Tibial nerve (tissue), 4 donors: ENCODE measurements at regions not wholly inside any gene's neighbourhood (a gene's known extent, or its start where the extent isn't known, plus 50 kb on each side); places are given as distances from the start of the nearest gene placed in this dataset.
A peak's percentile ranks its signal among the peaks of the same experiment; 100 is the strongest.

ENCODE experiments used
- DNase-seq, 2 donors: peaks; one replicate each; pipeline ENCODE4 v3.0.0-alpha.2; 2019; ENCODE audit warnings: low spot score in 2 of 2
- H3K27ac ChIP-seq, 4 donors: fragments of 200-600 bp; sonication (generic) in 3 of 4; one replicate each; pipeline ENCODE4 v1.5.1; 2017 to 2019; ENCODE audit warnings: mild to moderate bottlenecking in 1 of 4
- H3K27me3 ChIP-seq, 2 donors: fragments of 200-600 bp; sonication (generic) in 1 of 2; one replicate each; pipeline versions ENCODE4 v1.5.1 to v1.6.0; 2017 to 2019
- H3K36me3 ChIP-seq, 3 donors: fragments of 200-600 bp; sonication (generic); one replicate each; pipeline ENCODE4 v1.5.1; 2018 to 2019
- H3K4me1 ChIP-seq, 4 donors: fragments of 200-600 bp; sonication (generic) in 3 of 4; one replicate each; pipeline ENCODE4 v1.5.1; 2017 to 2019
- H3K4me3 ChIP-seq, 4 donors: fragments of 200-600 bp; sonication (generic) in 3 of 4; one replicate each; pipeline ENCODE4 v1.5.1; 2017 to 2019; ENCODE audit warnings: mild to moderate bottlenecking in 1 of 4, moderate library complexity in 1 of 4
- H3K9me3 ChIP-seq, 4 donors: fragments of 200-600 bp; sonication (generic) in 3 of 4; one replicate each; pipeline ENCODE4 v1.5.1; 2017 to 2019
- CTCF ChIP-seq, 5 experiments: fragments of 200-600 bp in 3 of 5; fragments of 450-650 bp in 2 of 5; sonication (generic) in 3 of 5; IDR thresholded peaks; one replicate each; pipeline ENCODE4 v1.5.1; 2016 to 2019; ENCODE audit warnings: antibody characterized with exemption in 5 of 5, mild to moderate bottlenecking in 3 of 5, moderate library complexity in 2 of 5
- EP300 ChIP-seq, 2 donors: sonication (generic); formaldehyde crosslinking; IDR thresholded peaks; one replicate each; pipeline ENCODE4 v1.6.1; 2017; ENCODE audit warnings: antibody characterized with exemption in 2 of 2, mild to moderate bottlenecking in 1 of 2
- POLR2A ChIP-seq, 2 donors: fragments of 450-650 bp; IDR thresholded peaks; one replicate each; pipeline ENCODE4 v1.6.1; 2017; ENCODE audit warnings: antibody characterized with exemption in 2 of 2, mild to moderate bottlenecking in 2 of 2, moderate library complexity in 2 of 2
- WGBS, 2 donors: methylation state at CpG; one replicate each; pipeline ENCODE4 v1.1.5; 2018; 5-methylcytosine and 5-hydroxymethylcytosine counted together

DNA sequence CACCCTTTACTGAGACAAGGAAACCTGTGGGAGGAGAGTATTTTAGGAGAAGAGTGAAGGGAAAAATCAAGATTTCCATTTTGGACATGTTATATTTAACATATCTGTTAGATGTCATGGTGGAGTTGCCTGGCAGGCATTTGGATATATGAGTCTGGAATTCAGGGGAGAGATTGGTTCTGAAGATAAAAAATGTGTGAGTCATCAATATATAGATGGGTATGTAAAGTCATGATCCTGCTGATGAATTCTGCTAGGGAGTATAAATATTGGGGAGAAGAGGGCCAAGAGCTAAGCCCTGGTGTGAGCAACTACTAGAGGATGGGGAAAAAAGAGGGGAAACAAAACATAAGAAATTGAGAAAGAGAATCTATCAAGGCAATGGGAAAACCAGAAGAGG, 151.3 kb upstream of the SOX9 start:
- H3K9me3 ChIP-seq, result no peaks in the 10 kb centered on the region
- no peaks in the 10 kb centered on the region for H3K36me3 ChIP-seq
- peaks cover 0 to 3% (median 0%) of the 10 kb centered on the region in 4 donors for H3K4me1 ChIP-seq
- no peak overlapping the region for H3K4me3 ChIP-seq
- TF ChIP-seq POLR2A (IDR thresholded peaks at IDR 0.05), result no peak
- TF ChIP-seq CTCF (IDR thresholded peaks at IDR 0.05), result no peak
- no peak for TF ChIP-seq EP300 (IDR thresholded peaks at IDR 0.05)
- no peak overlapping the region for H3K27ac ChIP-seq
- no peak for DNase-seq
- no peaks in the 10 kb centered on the region for H3K27me3 ChIP-seq

DNA sequence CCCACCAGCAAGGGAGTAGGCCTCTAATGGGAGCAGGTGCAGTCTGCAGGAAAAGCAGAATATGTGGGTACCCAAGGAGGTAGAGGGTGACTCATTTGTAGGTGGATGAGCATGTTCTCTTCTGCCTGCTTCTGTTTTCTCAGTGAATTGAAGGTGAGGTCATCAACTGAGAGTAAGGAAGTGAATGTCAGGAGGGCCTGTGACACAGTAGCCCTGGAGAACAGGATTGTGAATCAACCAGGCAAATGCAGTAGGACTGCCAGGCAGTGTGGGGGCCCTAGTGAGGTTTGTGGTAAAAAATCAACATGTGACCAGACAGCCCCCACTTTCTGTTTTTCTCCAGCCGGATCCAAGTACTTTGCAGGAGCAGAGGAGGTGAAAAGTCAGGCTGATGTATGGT, 150.5 kb upstream of the SOX9 start:
- Histone ChIP-seq H3K27ac (no peak overlapping the region), H3K27me3 (no peaks in the 10 kb centered on the region), H3K4me1 (peaks cover 0 to 11% (median 5%) of the 10 kb centered on the region in 4 donors), H3K36me3 (no peaks in the 10 kb centered on the region), H3K9me3 (no peaks in the 10 kb centered on the region), H3K4me3 (no peak overlapping the region)
- TF ChIP-seq EP300 (IDR thresholded peaks at IDR 0.05), result no peak
- TF ChIP-seq POLR2A (IDR thresholded peaks at IDR 0.05), result no peak
- TF ChIP-seq CTCF (IDR thresholded peaks at IDR 0.05), result no peak
- DNase-seq, result no peak
- WGBS, 2 donors, result 71 to 74% methylated on average over 1 of the region's 1 CpG

- Histone ChIP-seq H3K27ac (no peak overlapping the region), H3K36me3 (no peaks in the 10 kb centered on the region), H3K27me3 (no peaks in the 10 kb centered on the region), H3K4me1 (peaks cover 0 to 21% (median 7%) of the 10 kb centered on the region in 4 donors), H3K9me3 (peaks cover 0 to 2% (median 0%) of the 10 kb centered on the region in 4 donors), H3K4me3 (no peak overlapping the region)
- no peak for TF ChIP-seq CTCF (IDR thresholded peaks at IDR 0.05)
- TF ChIP-seq POLR2A (IDR thresholded peaks at IDR 0.05), result no peak
- TF ChIP-seq EP300 (IDR thresholded peaks at IDR 0.05), result no peak
- DNase-seq, result no peak
- 87% methylated on average over 4 of the region's 4 CpGs for WGBS, 2 donors
Measured at GRCh38 chr17:71974051-71974450, 146.8 kb upstream of the SOX9 start.

DNA sequence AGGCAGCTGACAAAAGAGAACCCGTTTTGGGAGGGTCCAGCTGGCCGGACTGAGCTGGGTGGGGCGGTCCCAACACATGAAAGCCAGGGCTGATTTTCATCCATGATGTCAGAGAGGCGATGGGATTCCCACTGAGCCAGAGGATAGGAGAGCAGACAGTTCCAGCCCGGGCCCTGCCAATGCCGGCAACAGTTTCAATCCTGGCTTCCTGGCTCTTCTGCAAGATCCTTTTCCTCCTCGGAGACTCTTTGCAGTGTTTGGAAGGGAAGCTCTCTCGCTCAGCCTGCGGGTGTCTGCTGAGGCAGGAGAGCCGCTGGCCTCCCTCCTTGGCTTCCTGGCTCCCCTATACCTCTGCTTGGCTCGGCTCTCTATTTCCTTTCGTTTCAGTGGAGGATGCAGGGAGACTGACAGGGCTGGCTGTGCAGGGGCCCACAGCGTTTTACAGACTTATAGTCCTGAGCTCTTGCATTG, 145.5 kb upstream of the SOX9 start:
- Histone ChIP-seq H3K9me3 (peaks cover 0 to 5% (median 0%) of the 10 kb centered on the region in 4 donors), H3K4me1 (peaks cover 0 to 21% (median 7%) of the 10 kb centered on the region in 4 donors), H3K27ac (peak overlapping the region in 3 of 4 donors; percentile 65 to 90 (median 82)), H3K36me3 (no peaks in the 10 kb centered on the region), H3K27me3 (no peaks in the 10 kb centered on the region), H3K4me3 (peak overlapping the region; percentile 31 to 51 (median 41))
- no peak for TF ChIP-seq POLR2A (IDR thresholded peaks at IDR 0.05)
- TF ChIP-seq EP300 (IDR thresholded peaks at IDR 0.05), result peak in 1 of 2 donors; percentile 7
- no peak for TF ChIP-seq CTCF (IDR thresholded peaks at IDR 0.05)
- 5 to 13% methylated on average over 12 to 13 of the region's 13 CpGs for WGBS, 2 donors
- peak; percentile 45 to 55 for DNase-seq

GRCh38 chr17:71976011-71976649, 144.7 kb upstream of the SOX9 start:
- H3K27ac ChIP-seq, result peak overlapping the region in 2 of 4 donors; percentile 82 to 90
- no peaks in the 10 kb centered on the region for H3K36me3 ChIP-seq
- H3K4me3 ChIP-seq, result peak overlapping the region in 1 of 4 donors; percentile 51
- TF ChIP-seq POLR2A (IDR thresholded peaks at IDR 0.05) (no peak), EP300 (IDR thresholded peaks at IDR 0.05) (peak in 1 of 2 donors; percentile 64)
- peak; percentile 75 to 78 for DNase-seq
- H3K27me3 ChIP-seq, result no peaks in the 10 kb centered on the region
- peaks cover 0 to 21% (median 7%) of the 10 kb centered on the region in 4 donors for H3K4me1 ChIP-seq
- WGBS, 2 donors, result 19 to 21% methylated on average over 14 to 15 of the region's 15 CpGs
- peaks cover 0 to 5% (median 0%) of the 10 kb centered on the region in 4 donors for H3K9me3 ChIP-seq
